ENCODE measurements at regions not wholly inside any gene's neighbourhood (a gene's known extent, or its start where the extent isn't known, plus 50 kb on each side); places are given as distances from the start of the nearest gene placed in this dataset.
A peak's percentile ranks its signal among the peaks of the same experiment; 100 is the strongest.

- H3K4me2 ChIP-seq (ENCODE audit: insufficient read depth in 1 of 2, low read depth in 2 of 2, low read length in 2 of 2), result peak overlapping the region; percentile 27 to 32; a peak in 3 of 4 replicates
- no peak for TF ChIP-seq SP1 (IDR thresholded peaks at IDR 0.05; ENCODE audit: low read depth, low read length)
- no peak for TF ChIP-seq KDM5A (IDR thresholded peaks at IDR 0.05; ENCODE audit: low read length)
- no peak for TF ChIP-seq RBBP5 (IDR thresholded peaks at IDR 0.05; ENCODE audit: borderline replicate concordance, low read depth, low read length)
- TF ChIP-seq SIX5 (IDR thresholded peaks at IDR 0.05; ENCODE audit: low read depth, low read length), result no peak
- TF ChIP-seq PHF8 (conservative IDR thresholded peaks at IDR 0.05; ENCODE audit: low read depth, low read length), result no peak
- TF ChIP-seq MAX (IDR thresholded peaks at IDR 0.05), result no peak
- no peak for TF ChIP-seq KDM4A (IDR thresholded peaks at IDR 0.05; ENCODE audit: low read depth, low read length, severe bottlenecking)
- no peak for TF ChIP-seq HDAC2 (IDR thresholded peaks at IDR 0.05; ENCODE audit: borderline replicate concordance in 1 of 2, low read depth in 2 of 2, low read length in 2 of 2)
- TF ChIP-seq TAF1 (IDR thresholded peaks at IDR 0.05; ENCODE audit: low read depth, low read length), result no peak
- no peak for TF ChIP-seq EGR1 (IDR thresholded peaks at IDR 0.05; ENCODE audit: borderline replicate concordance, low read depth, low read length)
- TF ChIP-seq CBX8 (IDR thresholded peaks at IDR 0.05; ENCODE audit: borderline replicate concordance, low read depth, low read length), result no peak
- TF ChIP-seq CBX5 (IDR thresholded peaks at IDR 0.05; ENCODE audit: low read depth, low read length), result no peak
- no peak for TF ChIP-seq EP300 (IDR thresholded peaks at IDR 0.05; ENCODE audit: borderline replicate concordance in 1 of 2, low read depth in 2 of 2, low read length in 2 of 2)
- no peak for TF ChIP-seq BRCA1 (IDR thresholded peaks at IDR 0.05; ENCODE audit: low read depth, low read length)
These were observed 279.9 kb upstream of the CELF4 start for GRCh38 chr18:37845498-37845897.

More at GRCh38 chr18:37845498-37845897, 279.9 kb upstream of the CELF4 start:
- no peak overlapping the region for H3K23ac ChIP-seq (ENCODE audit: insufficient read length)
- H3K14ac ChIP-seq (ENCODE audit: insufficient read length), result no peak overlapping the region
- no peak overlapping the region for H2BK12ac ChIP-seq (ENCODE audit: low read depth, low read length)
- no peak overlapping the region for H4K91ac ChIP-seq (replicated peaks; ENCODE audit: insufficient read length, low read length)
- no peak overlapping the region for H2BK5ac ChIP-seq (ENCODE audit: low read depth, low read length)
- no peak overlapping the region for H3K4ac ChIP-seq (replicated peaks; ENCODE audit: insufficient read length, low read depth, low read length)
- no peak overlapping the region for H3K56ac ChIP-seq (replicated peaks; ENCODE audit: insufficient read length, low read depth, low read length)
- DNase-seq (ENCODE audit: low read depth in 1 of 2, low spot score in 2 of 2) (no peak), FAIRE-seq (no peak)
- no peak overlapping the region for H2AK5ac ChIP-seq (ENCODE audit: low read depth, low read length)
- POLR2A ChIA-PET (ENCODE audit: partially characterized antibody), result no interaction called here
- H3K79me1 ChIP-seq (ENCODE audit: low read depth, low read length), result no peaks in the 10 kb centered on the region
- H2BK20ac ChIP-seq (ENCODE audit: low read length), result no peak overlapping the region
- no peaks in the 10 kb centered on the region for H3K27me3 ChIP-seq (replicated peaks in 1 of 4; ENCODE audit: control insufficient read depth in 3 of 4, extremely low read depth in 1 of 4, insufficient read depth in 3 of 4, low read length in 3 of 4)
- H3K23me2 ChIP-seq (ENCODE audit: low read depth, low read length), result no peaks in the 10 kb centered on the region
- H3K4me3 ChIP-seq (ENCODE audit: extremely low read depth in 1 of 4, insufficient read depth in 2 of 4, low read depth in 3 of 4, low read length in 4 of 4), result no peak overlapping the region; a peak in 1 of 8 replicates
- no peak overlapping the region for H4K8ac ChIP-seq (ENCODE audit: extremely low read depth, insufficient read depth, low read length)
- no peak overlapping the region for H3K27ac ChIP-seq (ENCODE audit: low read depth, low read length)
- H2BK15ac ChIP-seq (ENCODE audit: low read length), result no peak overlapping the region
- no peaks in the 10 kb centered on the region for H3K36me3 ChIP-seq (ENCODE audit: control insufficient read depth in 2 of 4, insufficient read depth in 4 of 4, low read length in 3 of 4)
- H3K9me3 ChIP-seq (ENCODE audit: insufficient read depth in 2 of 2, low read depth in 1 of 2, low read length in 1 of 2), result no peaks in the 10 kb centered on the region
- 29% methylated on average over 2 of the region's 2 CpGs; no CpG with 5 or more reads in 1 of the 2 experiments for WGBS, 2 experiments (ENCODE audit: extremely low coverage in 1 of 2, insufficient coverage in 1 of 2, insufficient read length in 1 of 2, insufficient replicate concordance in 2 of 2, low coverage in 1 of 2, low lambda C conversion rate in 2 of 2, missing lambda C conversion rate in 1 of 2)
- no peak overlapping the region for H3K9ac ChIP-seq (replicated peaks in 1 of 4; ENCODE audit: extremely low read depth in 1 of 4, low read depth in 3 of 4, low read length in 3 of 4)
- peak overlapping the region; percentile 73 for H2AFZ ChIP-seq (ENCODE audit: low read length)
- no peaks in the 10 kb centered on the region for H3K79me2 ChIP-seq (ENCODE audit: control insufficient read depth in 1 of 2, insufficient read depth in 2 of 2, low read length in 2 of 2)
- no peak overlapping the region for H3K18ac ChIP-seq (ENCODE audit: extremely low read depth, low read length)
- H2BK120ac ChIP-seq (replicated peaks; ENCODE audit: low read depth, low read length), result no peak overlapping the region
- CTCF ChIA-PET (ENCODE audit: partially characterized antibody), result interaction anchor here (0.6 kb wide), 2 partner anchors 66 to 1347 kb away, joined by 3 to 4 read pairs; no protein-coding TSS in a partner anchor
- H4K5ac ChIP-seq (ENCODE audit: insufficient read length, low read depth, low read length), result no peak overlapping the region
- peaks cover 0 to 8% (median 7%) of the 10 kb centered on the region in 4 experiments; a peak in 3 of 7 replicates for H3K4me1 ChIP-seq (replicated peaks in 1 of 4; ENCODE audit: control insufficient read depth in 3 of 4, insufficient read depth in 4 of 4, low read length in 3 of 4)
- no peaks in the 10 kb centered on the region for H4K20me1 ChIP-seq (replicated peaks in 1 of 2; ENCODE audit: control insufficient read depth in 1 of 2, insufficient read depth in 2 of 2, low read length in 2 of 2)

Measured in H1 (cell line).